Fibroblast of pulmonary artery (primary cell): ENCODE measurements at regions not wholly inside any gene's neighbourhood (a gene's known extent, or its start where the extent isn't known, plus 50 kb on each side); places are given as distances from the start of the nearest gene placed in this dataset.

Source experiments
- DNase-seq: peaks from one replicate; pipeline ENCODE4 v3.0.0-alpha.2; 2010; ENCODE audit warnings: low read depth
- H3K4me3 ChIP-seq: replicated peaks from 2 replicates; pipeline ENCODE4 v1.5.1; 2011; ENCODE audit warnings: low read depth, mild to moderate bottlenecking, control low read depth, low read length, moderate library complexity
- CTCF ChIP-seq: IDR thresholded peaks from 2 replicates; pipeline ENCODE4 v1.5.1; 2011; ENCODE audit warnings: mild to moderate bottlenecking, control low read depth, low read length, inconsistent platforms; ENCODE audit errors: missing control alignments

- no peak for TF ChIP-seq CTCF
- DNase-seq, result no peak
Measured at GRCh38 chr11:106456647-106457046, 379.2 kb downstream of the AASDHPPT start.

GRCh38 chr11:106457727-106458126 is 380.3 kb downstream of the AASDHPPT start:
- H3K4me3 ChIP-seq, result no peak overlapping the region
- TF ChIP-seq CTCF, result no peak
- DNase-seq, result peak; percentile 80

More at GRCh38 chr11:106456647-106457046, 379.2 kb downstream of the AASDHPPT start:
- H3K4me3 ChIP-seq, result no peak overlapping the region

GRCh38 chr11:106459135-106459534 is 381.7 kb downstream of the AASDHPPT start:
- no peak overlapping the region for H3K4me3 ChIP-seq
- no peak for TF ChIP-seq CTCF
- DNase-seq, result no peak

GRCh38 chr11:106461148-106461691 is 383.8 kb downstream of the AASDHPPT start:
- no peak for TF ChIP-seq CTCF
- DNase-seq, result no peak
- H3K4me3 ChIP-seq, result no peak overlapping the region

GRCh38 chr11:106461839-106462545 is 384.5 kb downstream of the AASDHPPT start:
- DNase-seq, result peak; percentile 50
- no peak for TF ChIP-seq CTCF
- no peak overlapping the region for H3K4me3 ChIP-seq

- TF ChIP-seq CTCF, result no peak
- no peak overlapping the region for H3K4me3 ChIP-seq
- DNase-seq, result no peak
Measured at GRCh38 chr11:106463154-106463553, 385.7 kb downstream of the AASDHPPT start.

GRCh38 chr11:106463796-106464201 is 386.3 kb downstream of the AASDHPPT start:
- TF ChIP-seq CTCF, result no peak
- peak; percentile 86 for DNase-seq
- no peak overlapping the region for H3K4me3 ChIP-seq
